ENCODE measurements at regions not wholly inside any gene's neighbourhood (a gene's known extent, or its start where the extent isn't known, plus 50 kb on each side); places are given as distances from the start of the nearest gene placed in this dataset.
A peak's percentile ranks its signal among the peaks of the same experiment; 100 is the strongest.

- no peak overlapping the region for H3K4me3 ChIP-seq (replicated peaks; ENCODE audit: low read depth, low read length)
- no peaks in the 10 kb centered on the region for H3K36me3 ChIP-seq (ENCODE audit: control insufficient read depth, insufficient read depth, low read length)
- no peaks in the 10 kb centered on the region for H3K27me3 ChIP-seq (replicated peaks; ENCODE audit: control insufficient read depth, insufficient read depth, low read length)
- no peak for TF ChIP-seq CTCF (IDR thresholded peaks at IDR 0.05; ENCODE audit: insufficient read depth, low read length, poor library complexity, severe bottlenecking)
- no peak for DNase-seq (ENCODE audit: extremely low read depth, insufficient read length)
Measured at GRCh38 chr14:82850576-82850975, 1316.9 kb upstream of the SEL1L start.

DNA sequence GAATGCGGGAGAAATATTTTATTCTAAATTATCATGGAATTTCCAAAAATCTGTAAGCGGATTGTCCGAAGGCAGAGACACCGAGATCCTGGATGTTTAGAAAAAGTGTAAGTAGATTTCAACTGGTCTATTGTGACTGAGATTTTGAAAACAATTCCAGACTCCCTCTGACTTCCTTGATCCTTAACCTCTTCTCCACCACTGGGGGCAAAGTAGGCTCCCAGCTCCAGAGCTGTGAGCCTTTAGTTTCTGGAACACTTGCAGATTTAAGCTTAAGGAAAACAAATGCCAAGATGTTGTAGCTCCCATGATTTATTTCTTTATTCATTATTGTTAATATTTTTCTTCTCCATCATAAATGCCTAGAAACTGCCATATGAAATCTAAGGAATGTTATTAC, 1320.5 kb upstream of the SEL1L start:
- no peaks in the 10 kb centered on the region for H3K27me3 ChIP-seq (replicated peaks; ENCODE audit: control insufficient read depth, insufficient read depth, low read length)
- no peak for TF ChIP-seq CTCF (IDR thresholded peaks at IDR 0.05; ENCODE audit: insufficient read depth, low read length, poor library complexity, severe bottlenecking)
- no peak for DNase-seq (ENCODE audit: extremely low read depth, insufficient read length)

GRCh38 chr14:82854901-82855300, 1321.2 kb upstream of the SEL1L start:
- TF ChIP-seq CTCF (IDR thresholded peaks at IDR 0.05; ENCODE audit: insufficient read depth, low read length, poor library complexity, severe bottlenecking) = no peak
- DNase-seq (ENCODE audit: extremely low read depth, insufficient read length) = no peak
- H3K4me3 ChIP-seq (replicated peaks; ENCODE audit: low read depth, low read length) = no peak overlapping the region
- H3K27me3 ChIP-seq (replicated peaks; ENCODE audit: control insufficient read depth, insufficient read depth, low read length) = no peaks in the 10 kb centered on the region
- H3K36me3 ChIP-seq (ENCODE audit: control insufficient read depth, insufficient read depth, low read length) = no peaks in the 10 kb centered on the region

More for the DNA sequence above, 1320.5 kb upstream of the SEL1L start:
- no peak overlapping the region for H3K4me3 ChIP-seq (replicated peaks; ENCODE audit: low read depth, low read length)
- no peaks in the 10 kb centered on the region for H3K36me3 ChIP-seq (ENCODE audit: control insufficient read depth, insufficient read depth, low read length)

- no peak for DNase-seq (ENCODE audit: extremely low read depth, insufficient read length)
- H3K27me3 ChIP-seq (replicated peaks; ENCODE audit: control insufficient read depth, insufficient read depth, low read length) = no peaks in the 10 kb centered on the region
- no peaks in the 10 kb centered on the region for H3K36me3 ChIP-seq (ENCODE audit: control insufficient read depth, insufficient read depth, low read length)
- no peak overlapping the region for H3K4me3 ChIP-seq (replicated peaks; ENCODE audit: low read depth, low read length)
- TF ChIP-seq CTCF (IDR thresholded peaks at IDR 0.05; ENCODE audit: insufficient read depth, low read length, poor library complexity, severe bottlenecking) = peak; percentile 28
Measured at GRCh38 chr14:82855912-82856391, 1322.3 kb upstream of the SEL1L start.

- TF ChIP-seq CTCF (IDR thresholded peaks at IDR 0.05; ENCODE audit: insufficient read depth, low read length, poor library complexity, severe bottlenecking) = no peak
- no peaks in the 10 kb centered on the region for H3K27me3 ChIP-seq (replicated peaks; ENCODE audit: control insufficient read depth, insufficient read depth, low read length)
- H3K36me3 ChIP-seq (ENCODE audit: control insufficient read depth, insufficient read depth, low read length) = no peaks in the 10 kb centered on the region
- no peak overlapping the region for H3K4me3 ChIP-seq (replicated peaks; ENCODE audit: low read depth, low read length)
- no peak for DNase-seq (ENCODE audit: extremely low read depth, insufficient read length)
Measured at GRCh38 chr14:82861313-82861712, 1327.7 kb upstream of the SEL1L start.

DNA sequence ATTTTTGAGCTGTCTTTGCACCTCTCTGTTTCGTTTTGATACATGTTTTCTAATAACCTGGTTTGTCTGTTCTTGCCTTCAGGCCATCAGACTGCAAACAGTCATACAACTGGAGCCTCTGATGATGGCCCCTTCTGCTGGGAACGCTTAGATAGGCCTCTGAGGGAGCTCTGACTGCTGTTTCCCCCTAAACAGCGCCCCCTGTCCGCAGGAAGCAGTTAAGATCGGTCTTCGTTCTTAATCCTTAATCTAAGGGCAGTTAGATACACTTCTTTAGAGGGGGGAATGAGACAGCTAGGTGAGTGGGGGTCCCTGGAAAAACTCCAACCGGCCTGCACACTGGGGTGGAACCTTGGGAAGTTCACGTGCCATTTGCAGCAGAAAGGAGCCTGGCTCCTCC, 1338.8 kb upstream of the SEL1L start:
- no peak overlapping the region for H3K4me3 ChIP-seq (replicated peaks; ENCODE audit: low read depth, low read length)
- DNase-seq (ENCODE audit: extremely low read depth, insufficient read length) = no peak
- no peak for TF ChIP-seq CTCF (IDR thresholded peaks at IDR 0.05; ENCODE audit: insufficient read depth, low read length, poor library complexity, severe bottlenecking)
- H3K36me3 ChIP-seq (ENCODE audit: control insufficient read depth, insufficient read depth, low read length) = no peaks in the 10 kb centered on the region
- H3K27me3 ChIP-seq (replicated peaks; ENCODE audit: control insufficient read depth, insufficient read depth, low read length) = no peaks in the 10 kb centered on the region
